Natural killer cell (primary cell): ENCODE measurements at regions not wholly inside any gene's neighbourhood (a gene's known extent, or its start where the extent isn't known, plus 50 kb on each side); places are given as distances from the start of the nearest gene placed in this dataset.

Source experiments
- ATAC-seq, 3 donors: fragments of 150-1000 bp in 2 of 3; fragments of 200-7000 bp in 1 of 3; cut with Tn5 transposase; 1 replicate in 1 of 3; 2 replicates in 2 of 3; pipeline ENCODE4 v1.10.0; 2021; ENCODE audit warnings: mild to moderate bottlenecking in 2 of 3, moderate library complexity in 2 of 3
- DNase-seq, 2 donors: peaks; one replicate each; pipeline versions ENCODE4 v3.0.0 to v3.0.0-alpha.2; 2013 to 2021; ENCODE audit warnings: mixed read lengths in 1 of 2
- H3K27ac ChIP-seq: one replicate; pipeline ENCODE4 v1.5.1; 2013; ENCODE audit warnings: mild to moderate bottlenecking, low read length
- H3K27me3 ChIP-seq: one replicate; pipeline ENCODE4 v1.6.1; 2013; ENCODE audit warnings: low read length; ENCODE audit not compliant: control insufficient read depth, insufficient read depth
- H3K36me3 ChIP-seq: one replicate; pipeline ENCODE4 v1.6.1; 2013; ENCODE audit warnings: low read length; ENCODE audit not compliant: control insufficient read depth, insufficient read depth
- H3K4me1 ChIP-seq: one replicate; pipeline ENCODE4 v1.6.1; 2013; ENCODE audit warnings: low read length; ENCODE audit not compliant: control insufficient read depth, insufficient read depth
- H3K4me3 ChIP-seq: one replicate; pipeline ENCODE4 v1.5.1; 2013; ENCODE audit warnings: low read length
- H3K9me3 ChIP-seq: one replicate; pipeline ENCODE4 v1.6.1; 2013; ENCODE audit warnings: low read length; ENCODE audit not compliant: control insufficient read depth, insufficient read depth
- H3K27ac Mint-ChIP-seq, 2 donors: one replicate each; pipeline ENCODE4 v1.8.0; 2022; ENCODE audit warnings: mild to moderate bottlenecking in 2 of 2, mixed read lengths in 2 of 2, moderate library complexity in 1 of 2
- H3K27me3 Mint-ChIP-seq, 2 donors: one replicate each; pipeline ENCODE4 v1.8.0; 2022; ENCODE audit warnings: low read depth in 2 of 2, mixed read lengths in 2 of 2
- H3K36me3 Mint-ChIP-seq: one replicate; pipeline ENCODE4 v1.8.0; 2022; ENCODE audit warnings: mixed read lengths
- H3K4me1 Mint-ChIP-seq, 2 donors: one replicate each; pipeline ENCODE4 v1.8.0; 2022; ENCODE audit warnings: mixed read lengths in 2 of 2
- H3K4me3 Mint-ChIP-seq: one replicate; pipeline ENCODE4 v1.8.0; 2022; ENCODE audit warnings: mild to moderate bottlenecking, moderate library complexity, mixed read lengths
- H3K9me3 Mint-ChIP-seq, 2 donors: one replicate each; pipeline ENCODE4 v1.8.0; 2022; ENCODE audit warnings: mixed read lengths in 2 of 2
- WGBS: methylation state at CpG from one replicate; pipeline ENCODE4 v1.1.7; 2013; ENCODE audit warnings: missing lambda C conversion rate; ENCODE audit not compliant: insufficient coverage; 5-methylcytosine and 5-hydroxymethylcytosine counted together
- intact Hi-C: fragments of 100-400 bp; cut with micrococcal nuclease; formaldehyde crosslinking; loops from one replicate; pipeline ENCODE4 v1.14.2; 2022
- TF ChIP-seq, protein P1 (sequence below): fragments of 200-600 bp; IDR thresholded peaks from one replicate; pipeline ENCODE4 v1.8.0; 2022; ENCODE audit warnings: antibody characterized with exemption

GRCh38 chr4:19579608-19580007, 672.1 kb upstream of the SLIT2 start:
- Mint-ChIP-seq H3K9me3 (peaks cover 6 to 12% of the 10 kb centered on the region in 2 donors), H3K27ac (no peak overlapping the region), H3K4me3 (no peak overlapping the region), H3K27me3 (no peaks in the 10 kb centered on the region), H3K36me3 (no peaks in the 10 kb centered on the region), H3K4me1 (no peaks in the 10 kb centered on the region)
- H3K27me3 ChIP-seq = no peaks in the 10 kb centered on the region
- H3K36me3 ChIP-seq = no peaks in the 10 kb centered on the region
- no peak overlapping the region for H3K27ac ChIP-seq
- no peak overlapping the region for H3K4me3 ChIP-seq
- ATAC-seq (no peak), DNase-seq (no peak)
- intact Hi-C loops = no loop called here
- peaks cover 3% of the 10 kb centered on the region for H3K9me3 ChIP-seq
- TF ChIP-seq, protein P1, sequence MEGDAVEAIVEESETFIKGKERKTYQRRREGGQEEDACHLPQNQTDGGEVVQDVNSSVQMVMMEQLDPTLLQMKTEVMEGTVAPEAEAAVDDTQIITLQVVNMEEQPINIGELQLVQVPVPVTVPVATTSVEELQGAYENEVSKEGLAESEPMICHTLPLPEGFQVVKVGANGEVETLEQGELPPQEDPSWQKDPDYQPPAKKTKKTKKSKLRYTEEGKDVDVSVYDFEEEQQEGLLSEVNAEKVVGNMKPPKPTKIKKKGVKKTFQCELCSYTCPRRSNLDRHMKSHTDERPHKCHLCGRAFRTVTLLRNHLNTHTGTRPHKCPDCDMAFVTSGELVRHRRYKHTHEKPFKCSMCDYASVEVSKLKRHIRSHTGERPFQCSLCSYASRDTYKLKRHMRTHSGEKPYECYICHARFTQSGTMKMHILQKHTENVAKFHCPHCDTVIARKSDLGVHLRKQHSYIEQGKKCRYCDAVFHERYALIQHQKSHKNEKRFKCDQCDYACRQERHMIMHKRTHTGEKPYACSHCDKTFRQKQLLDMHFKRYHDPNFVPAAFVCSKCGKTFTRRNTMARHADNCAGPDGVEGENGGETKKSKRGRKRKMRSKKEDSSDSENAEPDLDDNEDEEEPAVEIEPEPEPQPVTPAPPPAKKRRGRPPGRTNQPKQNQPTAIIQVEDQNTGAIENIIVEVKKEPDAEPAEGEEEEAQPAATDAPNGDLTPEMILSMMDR = no peak
- WGBS = 89% methylated on average over 2 of the region's 3 CpGs
- no peaks in the 10 kb centered on the region for H3K4me1 ChIP-seq

DNA sequence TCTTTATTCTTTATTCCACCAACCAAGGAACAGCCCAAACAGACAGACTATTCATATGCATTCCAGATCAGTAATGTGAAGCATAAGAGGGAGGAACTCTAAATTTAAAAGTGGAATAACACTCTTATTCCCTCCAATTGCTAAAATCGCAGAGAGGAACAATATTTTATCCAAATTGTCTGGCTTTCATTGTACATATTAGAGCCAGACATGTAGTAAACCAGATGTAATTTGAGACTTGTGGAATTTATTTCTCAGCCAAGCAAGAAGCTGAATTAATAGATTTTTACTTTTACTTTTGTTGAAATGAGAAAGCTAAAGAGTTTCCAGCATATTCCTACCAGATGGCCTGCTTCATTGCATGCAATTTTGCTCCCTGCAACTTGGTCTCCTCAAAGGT, 674.6 kb upstream of the SLIT2 start:
- no peak for ATAC-seq

GRCh38 chr4:19575924-19576323, 675.8 kb upstream of the SLIT2 start:
- Mint-ChIP-seq H3K36me3 (no peaks in the 10 kb centered on the region), H3K27ac (no peak overlapping the region), H3K9me3 (peaks cover 2 to 12% of the 10 kb centered on the region in 2 donors), H3K4me1 (no peaks in the 10 kb centered on the region), H3K27me3 (no peaks in the 10 kb centered on the region), H3K4me3 (no peak overlapping the region)
- Histone ChIP-seq H3K27ac (no peak overlapping the region), H3K9me3 (no peaks in the 10 kb centered on the region), H3K4me3 (no peak overlapping the region), H3K27me3 (no peaks in the 10 kb centered on the region), H3K4me1 (no peaks in the 10 kb centered on the region), H3K36me3 (no peaks in the 10 kb centered on the region)
- TF ChIP-seq, protein P1 = no peak
- DNase-seq (no peak), ATAC-seq (no peak)
- 74% methylated on average over 5 of the region's 5 CpGs for WGBS
- intact Hi-C loops = no loop called here

More for the DNA sequence above, 674.6 kb upstream of the SLIT2 start:
- intact Hi-C loops = no loop called here
- Histone ChIP-seq H3K9me3 (no peaks in the 10 kb centered on the region), H3K4me3 (no peak overlapping the region), H3K27me3 (no peaks in the 10 kb centered on the region), H3K36me3 (no peaks in the 10 kb centered on the region), H3K27ac (no peak overlapping the region), H3K4me1 (no peaks in the 10 kb centered on the region)
- no peaks in the 10 kb centered on the region for H3K27me3 Mint-ChIP-seq
- no peak overlapping the region for H3K4me3 Mint-ChIP-seq
- H3K9me3 Mint-ChIP-seq = peaks cover 2 to 12% of the 10 kb centered on the region in 2 donors
- no peak overlapping the region for H3K27ac Mint-ChIP-seq
- DNase-seq = no peak
- H3K36me3 Mint-ChIP-seq = no peaks in the 10 kb centered on the region
- TF ChIP-seq, protein P1 = no peak
- H3K4me1 Mint-ChIP-seq = no peaks in the 10 kb centered on the region
- WGBS = 80% methylated on average over 1 of the region's 1 CpG

DNA sequence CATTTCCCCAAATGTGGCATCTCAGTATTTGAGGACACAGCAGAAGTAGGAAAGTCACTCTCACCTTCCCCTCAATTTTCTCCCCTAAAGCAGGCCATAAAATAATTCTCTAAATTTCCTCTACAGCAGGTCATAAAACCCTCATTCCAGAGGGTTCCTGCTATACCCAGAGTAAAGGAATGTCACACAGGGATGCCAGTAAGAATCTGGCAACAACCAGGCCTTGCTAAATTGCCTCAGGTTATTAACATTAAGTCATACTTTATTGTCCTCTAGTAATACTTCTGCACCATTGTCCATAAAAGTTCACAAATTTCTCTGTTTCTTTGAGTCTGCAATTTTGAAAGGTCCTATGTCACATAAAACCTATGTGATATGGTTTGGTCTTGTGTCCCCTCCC, 685.7 kb upstream of the SLIT2 start:
- H3K27me3 Mint-ChIP-seq = no peaks in the 10 kb centered on the region
- H3K9me3 Mint-ChIP-seq = peaks cover 19 to 35% of the 10 kb centered on the region in 2 donors
- ATAC-seq = no peak

More for the DNA sequence above, 685.7 kb upstream of the SLIT2 start:
- no peak overlapping the region for H3K4me3 ChIP-seq
- Mint-ChIP-seq H3K4me1 (no peaks in the 10 kb centered on the region), H3K4me3 (no peak overlapping the region), H3K27ac (no peak overlapping the region), H3K36me3 (no peaks in the 10 kb centered on the region)
- peaks cover 4% of the 10 kb centered on the region for H3K9me3 ChIP-seq
- intact Hi-C loops = no loop called here
- TF ChIP-seq, protein P1 = no peak
- H3K36me3 ChIP-seq = no peaks in the 10 kb centered on the region
- H3K4me1 ChIP-seq = no peaks in the 10 kb centered on the region
- H3K27ac ChIP-seq = no peak overlapping the region
- DNase-seq = no peak
- H3K27me3 ChIP-seq = no peaks in the 10 kb centered on the region
